ENCODE measurements at regions not wholly inside any gene's neighbourhood (a gene's known extent, or its start where the extent isn't known, plus 50 kb on each side); places are given as distances from the start of the nearest gene placed in this dataset.
A peak's percentile ranks its signal among the peaks of the same experiment; 100 is the strongest.

DNA sequence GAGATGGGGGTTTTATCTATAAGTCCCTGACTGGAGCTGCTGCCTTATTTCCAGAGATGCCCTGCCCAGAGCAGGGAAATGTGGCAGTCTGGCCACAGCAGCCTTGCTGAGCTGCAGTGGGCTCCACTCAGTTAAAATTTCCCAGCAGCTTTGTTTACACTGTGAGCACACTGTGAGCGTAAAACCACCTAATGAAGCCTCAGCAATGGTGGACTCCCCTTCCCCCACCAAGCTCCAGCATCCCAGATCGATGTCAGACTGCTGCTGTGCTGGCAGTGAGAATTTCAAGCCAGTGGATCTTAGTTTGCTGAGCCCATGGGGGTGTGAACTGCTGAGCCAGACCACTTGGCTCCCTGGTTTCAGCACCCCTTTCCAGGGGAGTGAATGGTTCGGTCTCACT, 208.7 kb upstream of the RAI14 start:
- DNase-seq (ENCODE audit: low spot score in 2 of 2), result no peak
- 75% methylated on average over 2 of the region's 3 CpGs for WGBS
- no peaks in the 10 kb centered on the region for H3K9me3 ChIP-seq
- no peak overlapping the region for H3K4me3 ChIP-seq
- H3K27me3 ChIP-seq, result peaks cover 7% of the 10 kb centered on the region
- H3K4me1 ChIP-seq, result peaks cover 4% of the 10 kb centered on the region
- TF ChIP-seq EP300 (IDR thresholded peaks at IDR 0.05) (no peak), POLR2AphosphoS5 (IDR thresholded peaks at IDR 0.05) (no peak), POLR2A (IDR thresholded peaks at IDR 0.05) (no peak), CTCF (IDR thresholded peaks at IDR 0.05) (no peak)
- H3K27ac ChIP-seq, result no peak overlapping the region
- no peaks in the 10 kb centered on the region for H3K36me3 ChIP-seq

GRCh38 chr5:34449639-34450038, 206.5 kb upstream of the RAI14 start:
- 86% methylated on average over 3 of the region's 3 CpGs for WGBS
- TF ChIP-seq POLR2A (IDR thresholded peaks at IDR 0.05) (no peak), EP300 (IDR thresholded peaks at IDR 0.05) (no peak), POLR2AphosphoS5 (IDR thresholded peaks at IDR 0.05) (no peak), CTCF (IDR thresholded peaks at IDR 0.05) (no peak)
- Histone ChIP-seq H3K27me3 (peaks cover 7% of the 10 kb centered on the region), H3K4me3 (no peak overlapping the region), H3K27ac (no peak overlapping the region), H3K9me3 (no peaks in the 10 kb centered on the region), H3K4me1 (peaks cover 4% of the 10 kb centered on the region), H3K36me3 (no peaks in the 10 kb centered on the region)
- DNase-seq (ENCODE audit: low spot score in 2 of 2), result no peak

- TF ChIP-seq CTCF (IDR thresholded peaks at IDR 0.05) (no peak), POLR2AphosphoS5 (IDR thresholded peaks at IDR 0.05) (no peak), EP300 (IDR thresholded peaks at IDR 0.05) (no peak), POLR2A (IDR thresholded peaks at IDR 0.05) (no peak)
- no peak overlapping the region for H3K27ac ChIP-seq
- H3K27me3 ChIP-seq, result peaks cover 7% of the 10 kb centered on the region
- WGBS, result 82% methylated on average over 2 of the region's 2 CpGs
- H3K4me1 ChIP-seq, result peaks cover 4% of the 10 kb centered on the region
- DNase-seq (ENCODE audit: low spot score in 2 of 2), result no peak
- no peaks in the 10 kb centered on the region for H3K9me3 ChIP-seq
- H3K36me3 ChIP-seq, result no peaks in the 10 kb centered on the region
- no peak overlapping the region for H3K4me3 ChIP-seq
Observed at GRCh38 chr5:34450338-34450737, 205.8 kb upstream of the RAI14 start.

GRCh38 chr5:34452170-34452828, 203.8 kb upstream of the RAI14 start:
- Histone ChIP-seq H3K27ac (no peak overlapping the region), H3K27me3 (peaks cover 7% of the 10 kb centered on the region), H3K36me3 (no peaks in the 10 kb centered on the region), H3K9me3 (no peaks in the 10 kb centered on the region), H3K4me1 (peaks cover 4% of the 10 kb centered on the region), H3K4me3 (no peak overlapping the region)
- no peak for TF ChIP-seq POLR2AphosphoS5 (IDR thresholded peaks at IDR 0.05)
- no peak for TF ChIP-seq POLR2A (IDR thresholded peaks at IDR 0.05)
- TF ChIP-seq EP300 (IDR thresholded peaks at IDR 0.05), result no peak
- TF ChIP-seq CTCF (IDR thresholded peaks at IDR 0.05), result peak; percentile 5 to 38
- DNase-seq (ENCODE audit: low spot score in 2 of 2), result no peak
- WGBS, result 40% methylated on average over 7 of the region's 7 CpGs

DNA sequence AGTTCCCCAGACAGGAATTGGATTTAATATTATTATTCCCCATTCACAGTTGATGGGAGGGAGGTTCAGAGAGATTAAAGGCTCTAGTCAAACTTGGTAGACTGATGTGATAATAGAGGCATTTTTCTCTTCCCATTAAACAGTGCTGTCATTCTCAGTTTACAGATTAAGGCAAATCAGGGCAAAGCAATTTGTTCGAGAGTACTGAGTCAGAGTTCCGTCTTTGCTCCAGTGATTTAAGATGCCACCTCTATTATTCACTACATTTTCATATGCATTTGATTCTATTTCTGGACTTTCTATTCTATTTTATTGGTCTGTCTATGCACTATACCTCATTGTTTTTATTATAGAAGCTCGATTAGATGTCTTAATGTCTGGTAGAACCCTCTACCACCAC, 201.0 kb upstream of the RAI14 start:
- no peak overlapping the region for H3K4me3 ChIP-seq
- peaks cover 4% of the 10 kb centered on the region for H3K4me1 ChIP-seq
- H3K36me3 ChIP-seq, result no peaks in the 10 kb centered on the region
- no peak for DNase-seq (ENCODE audit: low spot score in 2 of 2)
- H3K27ac ChIP-seq, result no peak overlapping the region
- TF ChIP-seq POLR2A (IDR thresholded peaks at IDR 0.05) (no peak), CTCF (IDR thresholded peaks at IDR 0.05) (no peak), POLR2AphosphoS5 (IDR thresholded peaks at IDR 0.05) (no peak), EP300 (IDR thresholded peaks at IDR 0.05) (no peak)
- 84% methylated on average over 3 of the region's 3 CpGs for WGBS
- H3K9me3 ChIP-seq, result no peaks in the 10 kb centered on the region
- H3K27me3 ChIP-seq, result peaks cover under 1% of the 10 kb centered on the region

Measured in suprapubic skin (tissue), 4 donors.